GM19397 (cell line): ENCODE measurements at regions not wholly inside any gene's neighbourhood (a gene's known extent, or its start where the extent isn't known, plus 50 kb on each side); places are given as distances from the start of the nearest gene placed in this dataset.

ENCODE experiments used
- ATAC-seq: cut with Tn5 transposase; IDR thresholded peaks from one replicate; pipeline ENCODE4 v1.9.1; 2021; ENCODE audit warnings: mild to moderate bottlenecking, moderate library complexity; ENCODE audit not compliant: unreplicated experiment

- ATAC-seq: no peak
Measured at GRCh38 chr12:90020014-90020413, 311.4 kb upstream of the ATP2B1 start.

GRCh38 chr12:90017316-90017715 is 308.7 kb upstream of the ATP2B1 start:
- no peak for ATAC-seq

DNA sequence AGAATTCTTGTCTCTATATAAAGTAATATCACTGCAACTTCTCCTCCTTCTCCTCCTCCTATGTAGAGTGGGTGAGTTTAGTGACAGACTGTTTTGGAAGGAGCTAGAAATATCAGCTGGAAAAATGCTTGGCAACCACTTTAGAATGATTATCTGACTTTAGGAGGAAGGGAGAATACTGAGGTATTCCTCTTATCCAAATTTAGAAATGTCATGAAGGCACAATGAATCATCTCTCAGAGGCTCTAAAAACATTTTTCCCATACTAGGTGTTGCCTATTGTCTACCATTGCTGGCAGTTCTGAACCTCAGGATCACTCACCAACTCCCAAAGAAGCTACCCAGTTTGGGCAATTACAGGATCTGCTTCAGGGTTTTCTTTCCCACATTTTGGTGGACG is 306.6 kb upstream of the ATP2B1 start:
- no peak for ATAC-seq

- ATAC-seq: peak; percentile 59
Measured at GRCh38 chr12:90013409-90013808, 304.8 kb upstream of the ATP2B1 start.

DNA sequence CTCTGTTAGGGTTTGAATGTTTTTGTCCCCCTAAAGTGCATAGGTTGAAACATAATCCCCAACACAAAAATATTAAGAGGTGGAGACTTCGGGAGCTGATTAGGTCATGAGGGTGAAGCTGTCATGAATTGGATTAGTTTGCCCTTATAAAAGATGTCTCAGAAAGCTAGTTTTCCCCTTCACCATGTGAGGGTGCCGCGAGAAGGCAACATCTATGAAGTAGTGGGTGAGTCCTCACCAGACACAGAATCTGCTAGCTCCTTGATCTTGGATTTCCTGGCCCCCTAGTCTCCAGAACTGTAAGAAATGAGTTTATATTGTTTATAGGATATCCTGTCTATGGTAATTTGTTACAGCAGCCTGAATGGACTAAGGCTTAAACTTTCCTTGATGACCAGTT is 301.5 kb upstream of the ATP2B1 start:
- ATAC-seq: no peak

DNA sequence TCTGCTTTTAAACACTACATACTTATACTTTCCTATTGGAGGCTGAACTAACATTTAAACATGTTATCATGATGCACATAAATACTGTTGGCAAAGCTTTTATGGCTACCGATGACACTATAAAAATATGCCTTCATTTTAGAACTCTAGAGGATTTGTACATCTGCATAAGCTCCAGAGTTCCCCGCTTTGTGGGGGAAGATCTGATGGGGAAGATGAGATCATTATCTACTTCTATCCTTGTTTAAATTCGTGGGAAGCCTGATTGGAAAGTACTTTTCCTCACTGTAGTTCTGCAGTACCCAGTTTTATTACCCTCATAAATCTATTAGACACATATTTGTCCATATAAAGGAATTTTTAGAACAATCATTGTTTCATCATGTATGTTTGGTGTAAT is 299.6 kb upstream of the ATP2B1 start:
- ATAC-seq: no peak

GRCh38 chr12:90004319-90005074 is 295.9 kb upstream of the ATP2B1 start:
- ATAC-seq: peak; percentile 64

- ATAC-seq: no peak
Measured at GRCh38 chr12:90003688-90004087, 295.1 kb upstream of the ATP2B1 start.

DNA sequence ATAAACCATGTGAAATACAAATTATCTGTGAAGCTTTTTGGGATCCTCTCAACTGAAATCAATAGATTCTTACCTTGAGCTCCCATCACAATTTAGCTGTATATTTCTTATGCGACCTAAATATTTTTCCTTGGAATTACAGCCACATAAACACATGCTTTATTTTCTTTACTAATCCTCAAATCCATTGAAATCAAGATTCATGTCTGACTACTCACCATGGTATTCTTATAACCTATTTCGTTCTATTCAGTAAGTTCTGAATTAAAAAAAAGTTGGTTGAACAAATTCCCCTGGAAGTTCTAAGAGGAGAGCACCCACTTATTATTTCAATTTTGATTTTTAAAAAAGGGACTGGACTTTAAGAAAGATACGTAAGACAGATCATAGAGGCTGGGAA is 292.1 kb upstream of the ATP2B1 start:
- ATAC-seq: no peak

GRCh38 chr12:89999699-90000505 is 291.3 kb upstream of the ATP2B1 start:
- no peak for ATAC-seq

GRCh38 chr12:89995870-89996269 is 287.2 kb upstream of the ATP2B1 start:
- ATAC-seq: no peak

GRCh38 chr12:89994911-89995310 is 286.3 kb upstream of the ATP2B1 start:
- no peak for ATAC-seq

DNA sequence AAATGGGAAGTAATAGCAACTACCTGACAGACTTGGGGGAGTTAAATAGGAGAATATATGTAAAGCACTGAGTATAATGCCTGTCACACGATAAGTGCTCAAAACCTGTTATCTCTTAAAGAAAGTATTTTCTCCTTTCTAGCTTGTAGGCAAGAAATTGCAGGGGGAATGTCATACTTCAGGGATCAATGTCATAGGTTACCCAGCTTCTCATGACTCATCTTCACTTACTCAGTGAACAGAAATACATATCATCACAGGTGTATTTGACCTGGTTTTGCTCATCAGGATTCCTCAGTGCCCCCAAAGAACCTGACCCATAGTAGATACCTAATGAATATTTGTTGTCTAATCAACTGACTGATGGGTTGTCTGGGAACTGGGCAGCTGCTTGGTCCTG is 285.0 kb upstream of the ATP2B1 start:
- no peak for ATAC-seq

GRCh38 chr12:89992668-89993451 is 284.2 kb upstream of the ATP2B1 start:
- no peak for ATAC-seq

GRCh38 chr12:89991807-89992590 is 283.4 kb upstream of the ATP2B1 start:
- no peak for ATAC-seq

DNA sequence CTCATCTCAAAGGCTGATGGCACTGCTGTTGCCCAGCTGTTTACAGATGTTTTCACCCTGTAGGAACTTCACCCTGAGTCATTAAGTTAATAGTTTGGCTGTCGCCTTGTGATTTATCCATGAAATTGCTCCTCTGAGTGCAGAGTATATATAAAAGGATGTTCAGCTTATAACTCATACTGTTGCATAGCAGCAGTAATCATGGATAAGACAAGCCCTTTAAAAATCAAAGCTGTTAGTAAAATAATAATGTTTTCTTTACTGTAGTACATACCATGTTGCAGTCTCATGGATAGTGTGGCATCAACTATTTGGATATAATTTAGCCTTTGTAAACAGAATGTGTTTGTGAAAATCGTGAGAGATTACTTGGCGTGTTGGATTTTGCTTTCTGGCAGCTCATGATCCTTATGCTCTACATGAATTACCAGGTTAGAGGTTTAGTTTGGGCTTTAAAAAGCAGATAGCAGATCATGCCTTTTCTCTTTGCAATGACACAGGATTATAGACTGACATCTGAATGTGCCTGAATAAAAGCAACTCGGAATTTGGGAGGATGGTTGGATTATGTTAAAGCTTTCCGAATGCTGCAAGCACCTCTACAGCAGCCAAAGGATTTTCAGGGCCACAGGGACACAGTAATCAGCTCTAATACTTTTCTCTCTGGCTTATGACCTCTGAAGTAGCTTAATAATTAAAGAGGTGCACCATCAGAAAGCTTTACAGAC is 279.7 kb upstream of the ATP2B1 start:
- ATAC-seq: no peak

GRCh38 chr12:89985935-89986334 is 277.3 kb upstream of the ATP2B1 start:
- no peak for ATAC-seq

- ATAC-seq: no peak
Measured at GRCh38 chr12:89984846-89985245, 276.2 kb upstream of the ATP2B1 start.

- no peak for ATAC-seq
Measured at GRCh38 chr12:89983622-89984021, 275.0 kb upstream of the ATP2B1 start.

GRCh38 chr12:89980236-89980635 is 271.6 kb upstream of the ATP2B1 start:
- no peak for ATAC-seq
